ENCODE measurements at regions not wholly inside any gene's neighbourhood (a gene's known extent, or its start where the extent isn't known, plus 50 kb on each side); places are given as distances from the start of the nearest gene placed in this dataset.

GRCh38 chr7:20513341-20513740 is 102.1 kb upstream of the ABCB5 start:
- Histone ChIP-seq H2AFZ (ENCODE audit: low read length) (no peak overlapping the region), H4K20me1 (replicated peaks in 1 of 2; ENCODE audit: control insufficient read depth in 1 of 2, insufficient read depth in 2 of 2, low read length in 2 of 2) (no peaks in the 10 kb centered on the region), H2BK120ac (replicated peaks; ENCODE audit: low read depth, low read length) (no peak overlapping the region), H3K9me3 (ENCODE audit: insufficient read depth in 2 of 2, low read depth in 1 of 2, low read length in 1 of 2) (no peaks in the 10 kb centered on the region), H4K8ac (ENCODE audit: extremely low read depth, insufficient read depth, low read length) (no peak overlapping the region), H3K14ac (ENCODE audit: insufficient read length) (no peak overlapping the region), H3K4me2 (ENCODE audit: insufficient read depth in 1 of 2, low read depth in 2 of 2, low read length in 2 of 2) (no peak overlapping the region), H3K18ac (ENCODE audit: extremely low read depth, low read length) (no peak overlapping the region), H2BK15ac (ENCODE audit: low read length) (no peak overlapping the region), H3K36me3 (ENCODE audit: control insufficient read depth in 2 of 4, insufficient read depth in 4 of 4, low read length in 3 of 4) (no peaks in the 10 kb centered on the region), H4K91ac (replicated peaks; ENCODE audit: insufficient read length, low read length) (no peak overlapping the region), H3K56ac (replicated peaks; ENCODE audit: insufficient read length, low read depth, low read length) (no peak overlapping the region), H3K4me3 (ENCODE audit: extremely low read depth in 1 of 4, insufficient read depth in 2 of 4, low read depth in 3 of 4, low read length in 4 of 4) (no peak overlapping the region), H2BK12ac (ENCODE audit: low read depth, low read length) (no peak overlapping the region), H2BK5ac (ENCODE audit: low read depth, low read length) (no peak overlapping the region), H3K27ac (ENCODE audit: low read depth, low read length) (no peak overlapping the region), H4K5ac (ENCODE audit: insufficient read length, low read depth, low read length) (no peak overlapping the region), H3K27me3 (replicated peaks in 1 of 4; ENCODE audit: control insufficient read depth in 3 of 4, extremely low read depth in 1 of 4, insufficient read depth in 3 of 4, low read length in 3 of 4) (peaks cover 0 to 1% (median 0%) of the 10 kb centered on the region in 4 experiments; a peak in 1 of 7 replicates), H3K23me2 (ENCODE audit: low read depth, low read length) (no peaks in the 10 kb centered on the region), H3K23ac (ENCODE audit: insufficient read length) (no peak overlapping the region), H3K79me2 (ENCODE audit: control insufficient read depth in 1 of 2, insufficient read depth in 2 of 2, low read length in 2 of 2) (no peaks in the 10 kb centered on the region), H3K4me1 (replicated peaks in 1 of 4; ENCODE audit: control insufficient read depth in 3 of 4, insufficient read depth in 4 of 4, low read length in 3 of 4) (no peaks in the 10 kb centered on the region), H2BK20ac (ENCODE audit: low read length) (no peak overlapping the region), H3K79me1 (ENCODE audit: low read depth, low read length) (no peaks in the 10 kb centered on the region), H3K9ac (replicated peaks in 1 of 4; ENCODE audit: extremely low read depth in 1 of 4, low read depth in 3 of 4, low read length in 3 of 4) (no peak overlapping the region), H3K4ac (replicated peaks; ENCODE audit: insufficient read length, low read depth, low read length) (no peak overlapping the region), H2AK5ac (ENCODE audit: low read depth, low read length) (no peak overlapping the region)
- DNase-seq (ENCODE audit: low read depth in 1 of 2, low spot score in 2 of 2) = no peak
- 78% methylated on average over 2 of the region's 2 CpGs; no CpG with 5 or more reads in 1 of the 2 experiments for whole genome bisulfite sequencing, 2 experiments (ENCODE audit: extremely low coverage in 1 of 2, insufficient coverage in 1 of 2, insufficient read length in 1 of 2, insufficient replicate concordance in 2 of 2, low coverage in 1 of 2, low lambda C conversion rate in 2 of 2, missing lambda C conversion rate in 1 of 2)
- ChIA-PET CTCF (ENCODE audit: partially characterized antibody) (interaction anchor here (1.1 to 1.2 kb wide), 2 partner anchors 26 to 85 kb away, joined by 3 to 4 read pairs; no protein-coding TSS in a partner anchor), POLR2A (ENCODE audit: partially characterized antibody) (no interaction called here)
- FAIRE-seq = no peak
- TF ChIP-seq PHF8 (conservative IDR thresholded peaks at IDR 0.05; ENCODE audit: low read depth, low read length) (no peak), SAP30 (IDR thresholded peaks at IDR 0.05; ENCODE audit: insufficient read depth, insufficient replicate concordance, low read length) (no peak), JUND (IDR thresholded peaks at IDR 0.05; ENCODE audit: low read length) (no peak), EP300 (IDR thresholded peaks at IDR 0.05; ENCODE audit: borderline replicate concordance in 1 of 2, low read depth in 2 of 2, low read length in 2 of 2) (no peak), NRF1 (IDR thresholded peaks at IDR 0.05; ENCODE audit: low read depth, low read length) (no peak), TAF7 (optimal IDR thresholded peaks at IDR 0.05; ENCODE audit: borderline replicate concordance, low read depth, low read length) (no peak), POLR2AphosphoS5 (IDR thresholded peaks at IDR 0.05; ENCODE audit: low read depth, low read length) (no peak), RNF2 (IDR thresholded peaks at IDR 0.05; ENCODE audit: borderline replicate concordance, low read depth, low read length, missing control alignments, poor library complexity, severe bottlenecking) (no peak), POU5F1 (IDR thresholded peaks at IDR 0.05; ENCODE audit: low read depth, low read length) (no peak), HDAC6 (IDR thresholded peaks at IDR 0.05; ENCODE audit: low read depth, low read length) (no peak), TAF1 (IDR thresholded peaks at IDR 0.05; ENCODE audit: low read depth, low read length) (no peak), TCF12 (IDR thresholded peaks at IDR 0.05; ENCODE audit: low read depth, low read length) (no peak), EZH2 (IDR thresholded peaks at IDR 0.05; ENCODE audit: low read depth, low read length, severe bottlenecking) (no peak), CHD2 (IDR thresholded peaks at IDR 0.05; ENCODE audit: low read length) (no peak)

All from H1 (cell line).